T-cell (primary cell): ENCODE measurements at regions not wholly inside any gene's neighbourhood (a gene's known extent, or its start where the extent isn't known, plus 50 kb on each side); places are given as distances from the start of the nearest gene placed in this dataset.

Experiments
- ATAC-seq, 4 experiments: fragments of 200-7000 bp in 3 of 4; fragments of 150-1000 bp in 1 of 4; cut with Tn5 transposase; replicated peaks in 1 of 4; 1 replicate in 3 of 4; 2 replicates in 1 of 4; pipeline ENCODE4 v1.10.0; 2021; ENCODE audit warnings: moderate library complexity in 3 of 4, mild to moderate bottlenecking in 2 of 4, moderate number of reproducible peaks in 1 of 4
- CTCF ChIA-PET, 2 donors: fragments of 300-600 bp; sonication (Branson Sonifier 250); formaldehyde crosslinking; loops; one replicate each; lab custom pipeline; 2022; ENCODE audit warnings: antibody characterized with exemption in 2 of 2; lab: Charles Lee
- POLR2A ChIA-PET, 2 donors: fragments of 300-600 bp; sonication (Branson Sonifier 250); formaldehyde crosslinking; loops; one replicate each; lab custom pipeline; 2022; ENCODE audit warnings: antibody characterized with exemption in 2 of 2; lab: Charles Lee
- DNase-seq, 35 experiments: peaks; one replicate each; pipeline versions ENCODE4 v3.0.0 to v3.0.0-alpha.2; 2013 to 2023
- H3K27ac ChIP-seq: one replicate; pipeline ENCODE4 v1.5.1; 2013; ENCODE audit warnings: low read length
- H3K27me3 ChIP-seq, 2 experiments: replicated peaks in 1 of 2; 1 replicate in 1 of 2; 2 replicates in 1 of 2; pipeline versions ENCODE4 v1.6.1 to v1.7.0; 2013; ENCODE audit warnings: low read length in 1 of 2, mixed read lengths in 1 of 2; ENCODE audit not compliant: control insufficient read depth in 2 of 2, insufficient read depth in 2 of 2; ENCODE audit errors: extremely low read depth in 1 of 2
- H3K36me3 ChIP-seq, 2 donors: 1 replicate in 1 of 2; 2 replicates in 1 of 2; pipeline versions ENCODE4 v1.6.1 to v1.7.0; 2013; ENCODE audit warnings: low read length in 1 of 2; ENCODE audit not compliant: control insufficient read depth in 2 of 2, insufficient read depth in 1 of 2; ENCODE audit errors: extremely low read depth in 1 of 2
- H3K4me1 ChIP-seq, 2 experiments: 1 replicate in 1 of 2; 2 replicates in 1 of 2; pipeline versions ENCODE4 v1.6.1 to v1.7.0; 2013; ENCODE audit warnings: low read length in 2 of 2, mixed read lengths in 1 of 2; ENCODE audit not compliant: insufficient read depth in 2 of 2, control insufficient read depth in 1 of 2; ENCODE audit errors: extremely low read depth in 1 of 2
- H3K4me3 ChIP-seq, 2 donors: 1 replicate in 1 of 2; 2 replicates in 1 of 2; pipeline versions ENCODE4 v1.5.1 to v1.7.0; 2013; ENCODE audit warnings: mild to moderate bottlenecking in 2 of 2, low read length in 1 of 2, moderate library complexity in 1 of 2; ENCODE audit not compliant: control insufficient read depth in 1 of 2; ENCODE audit errors: extremely low read depth in 1 of 2
- H3K9me3 ChIP-seq: 2 replicates; pipeline ENCODE4 v1.7.0; 2013
- H3K27ac Mint-ChIP-seq, 2 donors: one replicate each; pipeline ENCODE4 v1.8.0; 2020 to 2021; ENCODE audit warnings: mild to moderate bottlenecking in 2 of 2, mixed read lengths in 2 of 2
- H3K27me3 Mint-ChIP-seq, 2 donors: one replicate each; pipeline ENCODE4 v1.8.0; 2021 to 2022; ENCODE audit warnings: mixed read lengths in 2 of 2
- H3K36me3 Mint-ChIP-seq: one replicate; pipeline ENCODE4 v1.8.0; 2021; ENCODE audit warnings: mixed read lengths
- H3K4me1 Mint-ChIP-seq, 3 donors: one replicate each; pipeline ENCODE4 v1.8.0; 2020 to 2022; ENCODE audit warnings: mixed read lengths in 3 of 3, mild to moderate bottlenecking in 1 of 3
- H3K4me3 Mint-ChIP-seq, 3 donors: one replicate each; pipeline ENCODE4 v1.8.0; 2020 to 2022; ENCODE audit warnings: mild to moderate bottlenecking in 3 of 3, mixed read lengths in 3 of 3, moderate library complexity in 3 of 3
- H3K9me3 Mint-ChIP-seq, 3 donors: one replicate each; pipeline ENCODE4 v1.8.0; 2020 to 2022; ENCODE audit warnings: mixed read lengths in 3 of 3
- WGBS: methylation state at CpG from one replicate; pipeline ENCODE4 v1.1.5; 2013; ENCODE audit warnings: missing lambda C conversion rate; ENCODE audit not compliant: insufficient coverage; 5-methylcytosine and 5-hydroxymethylcytosine counted together

- no peak for DNase-seq
These were observed 96.8 kb upstream of the LMO4 start for GRCh38 chr1:87231703-87232367.

GRCh38 chr1:87236585-87236984, 92.1 kb upstream of the LMO4 start:
- no peaks in the 10 kb centered on the region for H3K9me3 Mint-ChIP-seq

More at GRCh38 chr1:87231703-87232367, 96.8 kb upstream of the LMO4 start:
- H3K4me1 Mint-ChIP-seq, result no peaks in the 10 kb centered on the region
- H3K36me3 Mint-ChIP-seq, result no peaks in the 10 kb centered on the region
- ATAC-seq, result no peak
- H3K27me3 Mint-ChIP-seq, result peaks cover 3 to 8% of the 10 kb centered on the region in 2 donors
- CTCF ChIA-PET, result no interaction called here
- POLR2A ChIA-PET, result no interaction called here
- H3K27ac Mint-ChIP-seq, result no peak overlapping the region
- H3K27ac ChIP-seq, result no peak overlapping the region
- H3K4me1 ChIP-seq, result no peaks in the 10 kb centered on the region
- H3K4me3 ChIP-seq, result no peak overlapping the region
- H3K4me3 Mint-ChIP-seq, result no peak overlapping the region
- H3K36me3 ChIP-seq, result no peaks in the 10 kb centered on the region
- H3K9me3 Mint-ChIP-seq, result no peaks in the 10 kb centered on the region
- 22% methylated on average over 7 of the region's 8 CpGs for WGBS
- no peaks in the 10 kb centered on the region for H3K9me3 ChIP-seq
- peaks cover 0 to 2% of the 10 kb centered on the region in 2 experiments for H3K27me3 ChIP-seq

GRCh38 chr1:87239997-87240605, 88.6 kb upstream of the LMO4 start:
- 77% methylated on average over 2 of the region's 2 CpGs for WGBS
- H3K4me3 Mint-ChIP-seq, result no peak overlapping the region
- POLR2A ChIA-PET, result no interaction called here
- H3K9me3 ChIP-seq, result no peaks in the 10 kb centered on the region
- CTCF ChIA-PET, result no interaction called here
- peaks cover 12 to 20% of the 10 kb centered on the region in 2 donors for H3K27me3 Mint-ChIP-seq
- peaks cover 0 to 4% of the 10 kb centered on the region in 2 experiments for H3K27me3 ChIP-seq
- H3K4me3 ChIP-seq, result no peak overlapping the region
- no peak overlapping the region for H3K27ac ChIP-seq
- DNase-seq, result no peak
- H3K4me1 Mint-ChIP-seq, result no peaks in the 10 kb centered on the region
- no peaks in the 10 kb centered on the region for H3K9me3 Mint-ChIP-seq
- no peaks in the 10 kb centered on the region for H3K36me3 ChIP-seq
- H3K36me3 Mint-ChIP-seq, result no peaks in the 10 kb centered on the region
- no peaks in the 10 kb centered on the region for H3K4me1 ChIP-seq
- H3K27ac Mint-ChIP-seq, result no peak overlapping the region
- ATAC-seq, result no peak

More at GRCh38 chr1:87236585-87236984, 92.1 kb upstream of the LMO4 start:
- 80% methylated on average over 1 of the region's 2 CpGs for WGBS
- no peaks in the 10 kb centered on the region for H3K4me1 ChIP-seq
- H3K36me3 Mint-ChIP-seq, result no peaks in the 10 kb centered on the region
- H3K4me1 Mint-ChIP-seq, result no peaks in the 10 kb centered on the region
- no peak overlapping the region for H3K27ac Mint-ChIP-seq
- no peak overlapping the region for H3K27ac ChIP-seq
- POLR2A ChIA-PET, result no interaction called here
- ATAC-seq (no peak), DNase-seq (no peak)
- H3K4me3 Mint-ChIP-seq, result no peak overlapping the region
- no peaks in the 10 kb centered on the region for H3K36me3 ChIP-seq
- CTCF ChIA-PET, result no interaction called here
- no peaks in the 10 kb centered on the region for H3K9me3 ChIP-seq
- H3K27me3 ChIP-seq, result peaks cover 0 to 4% of the 10 kb centered on the region in 2 experiments
- peaks cover 8 to 21% of the 10 kb centered on the region in 2 donors for H3K27me3 Mint-ChIP-seq
- no peak overlapping the region for H3K4me3 ChIP-seq

GRCh38 chr1:87240661-87241285, 87.9 kb upstream of the LMO4 start:
- no peak overlapping the region for H3K4me3 ChIP-seq
- CTCF ChIA-PET, result no interaction called here
- Mint-ChIP-seq H3K9me3 (no peaks in the 10 kb centered on the region), H3K4me1 (no peaks in the 10 kb centered on the region), H3K27ac (no peak overlapping the region), H3K36me3 (no peaks in the 10 kb centered on the region), H3K27me3 (peaks cover 9 to 20% of the 10 kb centered on the region in 2 donors), H3K4me3 (no peak overlapping the region)
- no peak overlapping the region for H3K27ac ChIP-seq
- WGBS, result 64% methylated on average over 4 of the region's 8 CpGs
- H3K27me3 ChIP-seq, result peaks cover 0 to 4% of the 10 kb centered on the region in 2 experiments
- H3K36me3 ChIP-seq, result no peaks in the 10 kb centered on the region
- ATAC-seq (no peak), DNase-seq (no peak)
- H3K4me1 ChIP-seq, result no peaks in the 10 kb centered on the region
- POLR2A ChIA-PET, result no interaction called here
- H3K9me3 ChIP-seq, result no peaks in the 10 kb centered on the region

GRCh38 chr1:87242445-87243185, 86.1 kb upstream of the LMO4 start:
- H3K9me3 ChIP-seq, result no peaks in the 10 kb centered on the region
- no peaks in the 10 kb centered on the region for H3K36me3 Mint-ChIP-seq
- H3K4me3 Mint-ChIP-seq, result no peak overlapping the region
- 100% methylated on average over 2 of the region's 6 CpGs for WGBS
- DNase-seq (no peak), ATAC-seq (no peak)
- H3K4me1 ChIP-seq, result no peaks in the 10 kb centered on the region
- H3K4me3 ChIP-seq, result no peak overlapping the region
- no peaks in the 10 kb centered on the region for H3K4me1 Mint-ChIP-seq
- H3K27ac ChIP-seq, result no peak overlapping the region
- H3K36me3 ChIP-seq, result no peaks in the 10 kb centered on the region
- peaks cover 0 to 2% (median 1%) of the 10 kb centered on the region in 3 donors for H3K9me3 Mint-ChIP-seq
- H3K27me3 ChIP-seq, result peaks cover 0 to 4% of the 10 kb centered on the region in 2 experiments
- POLR2A ChIA-PET, result no interaction called here
- CTCF ChIA-PET, result no interaction called here
- peaks cover 9 to 10% of the 10 kb centered on the region in 2 donors for H3K27me3 Mint-ChIP-seq
- no peak overlapping the region for H3K27ac Mint-ChIP-seq

GRCh38 chr1:87243573-87243972, 85.1 kb upstream of the LMO4 start:
- H3K36me3 Mint-ChIP-seq, result no peaks in the 10 kb centered on the region
- POLR2A ChIA-PET, result interaction anchor here in 1 of 2 donors (0.5 kb wide), 1 partner anchor 31 kb away, joined by 3 read pairs; no protein-coding TSS in a partner anchor
- no peak for ATAC-seq
- Histone ChIP-seq H3K4me1 (no peaks in the 10 kb centered on the region), H3K4me3 (no peak overlapping the region), H3K9me3 (no peaks in the 10 kb centered on the region), H3K27me3 (no peaks in the 10 kb centered on the region), H3K36me3 (no peaks in the 10 kb centered on the region), H3K27ac (no peak overlapping the region)
- no peak overlapping the region for H3K4me3 Mint-ChIP-seq
- no peaks in the 10 kb centered on the region for H3K4me1 Mint-ChIP-seq
- CTCF ChIA-PET, result no interaction called here
- no peak for DNase-seq
- WGBS, result 67% methylated on average over 1 of the region's 1 CpG
- H3K27me3 Mint-ChIP-seq, result peaks cover 5 to 8% of the 10 kb centered on the region in 2 donors
- H3K27ac Mint-ChIP-seq, result no peak overlapping the region
- H3K9me3 Mint-ChIP-seq, result peaks cover 0 to 5% (median 2%) of the 10 kb centered on the region in 3 donors
